Osteocyte (in vitro differentiated cells): ENCODE measurements at regions not wholly inside any gene's neighbourhood (a gene's known extent, or its start where the extent isn't known, plus 50 kb on each side); places are given as distances from the start of the nearest gene placed in this dataset.
A peak's percentile ranks its signal among the peaks of the same experiment; 100 is the strongest.

ENCODE experiments used
- DNase-seq: peaks from one replicate; pipeline ENCODE4 v3.0.0; 2021; ENCODE audit warnings: mixed read lengths; ENCODE audit not compliant: unreplicated experiment; ENCODE audit errors: extremely low spot score
- H3K27ac Mint-ChIP-seq: one replicate; pipeline ENCODE4 v1.8.0; 2021; ENCODE audit warnings: mild to moderate bottlenecking, mixed read lengths; ENCODE audit not compliant: unreplicated experiment
- H3K27me3 Mint-ChIP-seq: one replicate; pipeline ENCODE4 v1.8.0; 2021; ENCODE audit warnings: mixed read lengths; ENCODE audit not compliant: unreplicated experiment
- H3K36me3 Mint-ChIP-seq: one replicate; pipeline ENCODE4 v1.8.0; 2021; ENCODE audit warnings: mixed read lengths; ENCODE audit not compliant: unreplicated experiment
- H3K4me1 Mint-ChIP-seq: one replicate; pipeline ENCODE4 v1.8.0; 2021; ENCODE audit warnings: mixed read lengths; ENCODE audit not compliant: unreplicated experiment
- H3K4me3 Mint-ChIP-seq: one replicate; pipeline ENCODE4 v1.8.0; 2021; ENCODE audit warnings: mild to moderate bottlenecking, moderate library complexity, mixed read lengths; ENCODE audit not compliant: unreplicated experiment
- H3K9me3 Mint-ChIP-seq: one replicate; pipeline ENCODE4 v1.8.0; 2021; ENCODE audit warnings: mixed read lengths; ENCODE audit not compliant: unreplicated experiment
- CTCF ChIP-seq: fragments of 200-600 bp; sonication (generic); IDR thresholded peaks from 2 replicates; pipeline ENCODE4 v1.5.0; 2021; ENCODE audit warnings: antibody characterized with exemption, mild to moderate bottlenecking, moderate library complexity

- no peak overlapping the region for H3K27ac Mint-ChIP-seq
- no peak for DNase-seq
- H3K36me3 Mint-ChIP-seq: no peaks in the 10 kb centered on the region
- TF ChIP-seq CTCF: no peak
- no peaks in the 10 kb centered on the region for H3K27me3 Mint-ChIP-seq
- peaks cover 39% of the 10 kb centered on the region for H3K4me1 Mint-ChIP-seq
- H3K4me3 Mint-ChIP-seq: no peak overlapping the region
- peaks cover 17% of the 10 kb centered on the region for H3K9me3 Mint-ChIP-seq
Measured at GRCh38 chr2:128731994-128732650, 413.5 kb upstream of the HS6ST1 start.

GRCh38 chr2:128732976-128733431 is 414.3 kb upstream of the HS6ST1 start:
- peaks cover 37% of the 10 kb centered on the region for H3K4me1 Mint-ChIP-seq
- H3K27me3 Mint-ChIP-seq: no peaks in the 10 kb centered on the region
- no peak overlapping the region for H3K27ac Mint-ChIP-seq
- TF ChIP-seq CTCF: no peak
- H3K36me3 Mint-ChIP-seq: no peaks in the 10 kb centered on the region
- no peak for DNase-seq
- H3K9me3 Mint-ChIP-seq: peaks cover 17% of the 10 kb centered on the region
- H3K4me3 Mint-ChIP-seq: no peak overlapping the region

GRCh38 chr2:128733450-128733849 is 414.8 kb upstream of the HS6ST1 start:
- TF ChIP-seq CTCF: no peak
- no peaks in the 10 kb centered on the region for H3K36me3 Mint-ChIP-seq
- H3K27ac Mint-ChIP-seq: no peak overlapping the region
- peaks cover 13% of the 10 kb centered on the region for H3K9me3 Mint-ChIP-seq
- no peaks in the 10 kb centered on the region for H3K27me3 Mint-ChIP-seq
- H3K4me3 Mint-ChIP-seq: no peak overlapping the region
- peak; percentile 68 for DNase-seq
- peaks cover 41% of the 10 kb centered on the region for H3K4me1 Mint-ChIP-seq

GRCh38 chr2:128734521-128735295 is 416.0 kb upstream of the HS6ST1 start:
- no peak for TF ChIP-seq CTCF
- H3K9me3 Mint-ChIP-seq: peaks cover 6% of the 10 kb centered on the region
- peak; percentile 81 for DNase-seq
- H3K27ac Mint-ChIP-seq: no peak overlapping the region
- peaks cover 43% of the 10 kb centered on the region for H3K4me1 Mint-ChIP-seq
- no peaks in the 10 kb centered on the region for H3K27me3 Mint-ChIP-seq
- H3K36me3 Mint-ChIP-seq: no peaks in the 10 kb centered on the region
- no peak overlapping the region for H3K4me3 Mint-ChIP-seq

GRCh38 chr2:128735296-128735960 is 416.8 kb upstream of the HS6ST1 start:
- H3K4me3 Mint-ChIP-seq: no peak overlapping the region
- H3K9me3 Mint-ChIP-seq: no peaks in the 10 kb centered on the region
- no peaks in the 10 kb centered on the region for H3K36me3 Mint-ChIP-seq
- H3K27me3 Mint-ChIP-seq: no peaks in the 10 kb centered on the region
- H3K27ac Mint-ChIP-seq: no peak overlapping the region
- DNase-seq: peak; percentile 76
- peaks cover 43% of the 10 kb centered on the region for H3K4me1 Mint-ChIP-seq
- no peak for TF ChIP-seq CTCF
